ENCODE measurements at regions not wholly inside any gene's neighbourhood (a gene's known extent, or its start where the extent isn't known, plus 50 kb on each side); places are given as distances from the start of the nearest gene placed in this dataset.

DNA sequence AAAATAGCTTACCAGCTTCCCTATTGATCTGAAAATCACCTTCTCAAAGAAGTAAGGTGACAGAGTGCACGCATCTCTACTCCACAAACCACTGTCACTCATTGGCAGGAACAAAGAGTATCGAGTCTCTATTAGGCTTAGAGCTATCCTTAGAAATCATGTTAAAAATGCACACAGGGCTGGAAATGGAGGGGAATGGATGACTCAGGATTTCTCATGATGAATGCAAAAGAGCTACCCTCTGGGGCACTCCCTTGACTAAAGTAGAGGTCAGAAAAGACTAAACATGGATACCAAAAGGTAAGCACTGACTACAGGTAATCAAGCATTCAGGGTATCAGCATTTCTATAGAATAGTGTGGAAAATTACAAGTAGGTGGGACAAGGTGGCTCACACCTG, 96.1 kb upstream of the ANO4 start:
- peaks cover 4% of the 10 kb centered on the region for H3K4me1 Mint-ChIP-seq
- H3K27ac Mint-ChIP-seq (ENCODE audit: unreplicated experiment): no peak overlapping the region
- peaks cover 8% of the 10 kb centered on the region for H3K27me3 Mint-ChIP-seq (ENCODE audit: low read depth)
- DNase-seq (ENCODE audit: low read depth, low spot score): no peak
- H3K9me3 Mint-ChIP-seq: no peaks in the 10 kb centered on the region
- no peak overlapping the region for H3K4me3 Mint-ChIP-seq
- TF ChIP-seq, protein P1, sequence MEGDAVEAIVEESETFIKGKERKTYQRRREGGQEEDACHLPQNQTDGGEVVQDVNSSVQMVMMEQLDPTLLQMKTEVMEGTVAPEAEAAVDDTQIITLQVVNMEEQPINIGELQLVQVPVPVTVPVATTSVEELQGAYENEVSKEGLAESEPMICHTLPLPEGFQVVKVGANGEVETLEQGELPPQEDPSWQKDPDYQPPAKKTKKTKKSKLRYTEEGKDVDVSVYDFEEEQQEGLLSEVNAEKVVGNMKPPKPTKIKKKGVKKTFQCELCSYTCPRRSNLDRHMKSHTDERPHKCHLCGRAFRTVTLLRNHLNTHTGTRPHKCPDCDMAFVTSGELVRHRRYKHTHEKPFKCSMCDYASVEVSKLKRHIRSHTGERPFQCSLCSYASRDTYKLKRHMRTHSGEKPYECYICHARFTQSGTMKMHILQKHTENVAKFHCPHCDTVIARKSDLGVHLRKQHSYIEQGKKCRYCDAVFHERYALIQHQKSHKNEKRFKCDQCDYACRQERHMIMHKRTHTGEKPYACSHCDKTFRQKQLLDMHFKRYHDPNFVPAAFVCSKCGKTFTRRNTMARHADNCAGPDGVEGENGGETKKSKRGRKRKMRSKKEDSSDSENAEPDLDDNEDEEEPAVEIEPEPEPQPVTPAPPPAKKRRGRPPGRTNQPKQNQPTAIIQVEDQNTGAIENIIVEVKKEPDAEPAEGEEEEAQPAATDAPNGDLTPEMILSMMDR (conservative IDR thresholded peaks at IDR 0.05): no peak
- H3K36me3 Mint-ChIP-seq (ENCODE audit: low read depth): no peaks in the 10 kb centered on the region

DNA sequence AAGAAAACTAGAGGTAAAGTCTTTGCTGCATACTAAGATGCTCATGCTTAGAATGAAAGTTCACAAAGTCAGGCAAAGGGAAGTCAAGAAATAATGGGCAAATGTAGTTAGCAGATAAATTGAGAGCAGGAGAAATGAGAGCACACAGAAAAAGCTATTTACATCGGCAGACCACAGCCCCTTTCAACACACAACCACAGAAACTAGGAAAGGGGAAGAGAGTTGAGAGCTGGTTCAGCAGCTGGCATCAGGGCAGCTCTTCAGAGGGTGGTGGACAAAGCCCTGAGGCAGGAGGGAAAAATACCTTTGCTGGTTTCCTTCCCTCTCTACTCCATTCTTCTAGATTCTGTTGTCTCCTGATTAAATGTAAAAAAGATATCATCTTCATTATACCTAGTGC, 95.4 kb upstream of the ANO4 start:
- no peaks in the 10 kb centered on the region for H3K9me3 Mint-ChIP-seq
- peaks cover 8% of the 10 kb centered on the region for H3K27me3 Mint-ChIP-seq (ENCODE audit: low read depth)
- TF ChIP-seq, protein P1 (conservative IDR thresholded peaks at IDR 0.05): no peak
- no peaks in the 10 kb centered on the region for H3K36me3 Mint-ChIP-seq (ENCODE audit: low read depth)
- H3K27ac Mint-ChIP-seq (ENCODE audit: unreplicated experiment): no peak overlapping the region
- peaks cover 4% of the 10 kb centered on the region for H3K4me1 Mint-ChIP-seq
- no peak overlapping the region for H3K4me3 Mint-ChIP-seq
- no peak for DNase-seq (ENCODE audit: low read depth, low spot score)

DNA sequence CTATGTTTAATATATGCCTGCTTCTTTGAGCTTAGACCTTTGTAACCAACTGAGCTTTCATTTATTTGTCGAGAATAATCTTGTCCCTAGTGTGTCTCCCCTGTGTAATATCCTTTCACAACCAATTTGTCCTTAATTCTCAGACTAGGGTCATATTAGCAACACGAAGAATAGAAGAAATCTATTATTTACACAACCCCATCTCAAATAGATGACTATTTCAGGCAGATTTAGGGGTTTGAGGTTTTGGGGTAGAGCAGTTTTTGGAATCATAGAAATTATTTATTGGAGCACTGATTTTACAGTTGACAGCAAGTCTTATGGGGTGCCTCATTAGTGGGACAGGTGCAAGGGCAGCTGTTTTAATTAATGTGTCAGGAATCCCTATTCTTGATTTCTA, 91.2 kb upstream of the ANO4 start:
- H3K27me3 Mint-ChIP-seq (ENCODE audit: low read depth): peaks cover 7% of the 10 kb centered on the region
- H3K27ac Mint-ChIP-seq (ENCODE audit: unreplicated experiment): no peak overlapping the region
- no peak overlapping the region for H3K4me3 Mint-ChIP-seq
- DNase-seq (ENCODE audit: low read depth, low spot score): no peak
- no peaks in the 10 kb centered on the region for H3K36me3 Mint-ChIP-seq (ENCODE audit: low read depth)
- H3K4me1 Mint-ChIP-seq: peaks cover 2% of the 10 kb centered on the region
- no peaks in the 10 kb centered on the region for H3K9me3 Mint-ChIP-seq
- TF ChIP-seq, protein P1 (conservative IDR thresholded peaks at IDR 0.05): no peak

DNA sequence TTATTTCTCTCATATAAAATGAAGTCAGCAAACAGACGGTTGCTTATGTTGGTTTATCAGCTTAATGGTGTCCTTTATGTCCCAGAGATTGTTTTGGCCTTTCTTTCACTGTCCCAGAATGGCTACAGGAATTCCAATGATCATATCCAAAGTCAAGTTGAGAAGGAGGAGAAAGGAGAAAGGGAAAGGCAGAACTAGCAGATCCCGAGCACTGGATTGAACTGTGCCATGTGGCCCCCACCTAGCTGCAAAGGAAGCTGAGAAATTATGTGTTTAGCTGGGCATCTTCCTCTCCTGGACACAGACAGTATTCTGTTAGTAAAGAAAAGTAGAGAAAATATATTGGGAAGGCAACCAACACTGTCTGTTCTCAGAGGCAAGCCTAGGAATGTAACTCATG, 90.7 kb upstream of the ANO4 start:
- H3K27ac Mint-ChIP-seq (ENCODE audit: unreplicated experiment): no peak overlapping the region
- TF ChIP-seq, protein P1 (conservative IDR thresholded peaks at IDR 0.05): no peak
- H3K36me3 Mint-ChIP-seq (ENCODE audit: low read depth): no peaks in the 10 kb centered on the region
- H3K4me1 Mint-ChIP-seq: no peaks in the 10 kb centered on the region
- H3K4me3 Mint-ChIP-seq: no peak overlapping the region
- no peaks in the 10 kb centered on the region for H3K9me3 Mint-ChIP-seq
- H3K27me3 Mint-ChIP-seq (ENCODE audit: low read depth): peaks cover 6% of the 10 kb centered on the region
- DNase-seq (ENCODE audit: low read depth, low spot score): no peak

DNA sequence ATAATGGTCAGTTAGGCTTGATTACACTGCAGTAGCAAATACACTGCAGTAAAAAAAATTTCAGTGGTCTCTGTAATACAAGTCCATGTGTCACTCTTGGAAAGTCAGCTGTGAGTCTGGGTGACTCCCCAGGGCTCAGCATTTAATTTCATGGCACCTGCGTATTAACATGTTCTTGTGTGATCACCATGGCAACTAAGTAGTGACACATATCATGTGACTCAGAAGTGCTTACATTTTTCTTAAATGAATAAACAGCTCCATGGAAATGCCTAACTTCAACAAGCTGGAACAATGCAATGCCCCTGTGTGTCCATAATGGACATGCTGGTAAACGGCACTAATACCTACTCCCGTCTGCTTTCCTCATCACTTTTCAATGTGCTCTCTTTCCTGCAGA, 88.5 kb upstream of the ANO4 start:
- Mint-ChIP-seq H3K4me3 (no peak overlapping the region), H3K9me3 (no peaks in the 10 kb centered on the region), H3K4me1 (no peaks in the 10 kb centered on the region), H3K36me3 (ENCODE audit: low read depth) (no peaks in the 10 kb centered on the region), H3K27ac (ENCODE audit: unreplicated experiment) (no peak overlapping the region), H3K27me3 (ENCODE audit: low read depth) (peaks cover 2% of the 10 kb centered on the region)
- no peak for DNase-seq (ENCODE audit: low read depth, low spot score)
- TF ChIP-seq, protein P1 (conservative IDR thresholded peaks at IDR 0.05): no peak

DNA sequence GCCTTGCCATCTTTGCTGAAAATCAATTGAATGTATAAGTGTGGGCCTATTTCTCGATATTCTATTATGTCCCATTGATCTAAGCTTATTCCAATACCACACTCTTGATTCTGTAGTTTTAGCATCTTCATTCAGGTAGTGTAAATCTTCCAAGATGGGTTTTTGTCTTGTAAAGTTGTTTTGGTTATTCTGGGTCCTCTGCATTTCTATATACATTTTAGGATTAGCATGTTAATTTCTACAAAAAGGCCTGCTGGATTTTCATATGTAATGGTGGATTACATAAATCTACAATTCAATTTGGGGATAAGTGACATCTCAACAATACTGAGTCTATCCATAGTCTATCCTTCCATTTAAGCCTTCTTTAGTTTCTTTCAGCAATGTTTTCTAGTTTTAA, 86.0 kb upstream of the ANO4 start:
- H3K4me3 Mint-ChIP-seq: no peak overlapping the region
- peaks cover 3% of the 10 kb centered on the region for H3K27me3 Mint-ChIP-seq (ENCODE audit: low read depth)
- DNase-seq (ENCODE audit: low read depth, low spot score): no peak
- H3K9me3 Mint-ChIP-seq: no peaks in the 10 kb centered on the region
- no peaks in the 10 kb centered on the region for H3K36me3 Mint-ChIP-seq (ENCODE audit: low read depth)
- H3K4me1 Mint-ChIP-seq: no peaks in the 10 kb centered on the region
- TF ChIP-seq, protein P1 (conservative IDR thresholded peaks at IDR 0.05): no peak
- H3K27ac Mint-ChIP-seq (ENCODE audit: unreplicated experiment): no peak overlapping the region

Data from neural crest cell (in vitro differentiated cells).